Ureter (tissue), 1 donor: ENCODE measurements at regions not wholly inside any gene's neighbourhood (a gene's known extent, or its start where the extent isn't known, plus 50 kb on each side); places are given as distances from the start of the nearest gene placed in this dataset.
"Not testable (repeated sequence)": the region's sequence is repeated elsewhere in the genome, so short reads cannot be mapped to it uniquely, and the experiment has no call there.

Experiments
- DNase-seq: peaks from one replicate; pipeline ENCODE4 v3.0.0-alpha.2; 2020; ENCODE audit warnings: low spot score
- donor health status: DM: yes; HTN: yes; CAD: no.

- no peak for DNase-seq
These were observed 177.3 kb downstream of the RPS24 start for GRCh38 chr10:78210976-78211375.

GRCh38 chr10:78211561-78212051 is 177.9 kb downstream of the RPS24 start:
- peak; percentile 60 for DNase-seq

GRCh38 chr10:78212060-78212785 is 178.6 kb downstream of the RPS24 start:
- DNase-seq, result no peak

- DNase-seq, result no peak
These were observed 179.1 kb downstream of the RPS24 start for GRCh38 chr10:78212786-78213175.

GRCh38 chr10:78214955-78215354 is 181.3 kb downstream of the RPS24 start:
- no peak for DNase-seq

GRCh38 chr10:78215645-78216044 is 182.0 kb downstream of the RPS24 start:
- DNase-seq, result peak; percentile 90

- DNase-seq, result no peak
These were observed 183.7 kb downstream of the RPS24 start for GRCh38 chr10:78217336-78217735.

- DNase-seq, result no peak
These were observed 185.3 kb downstream of the RPS24 start for GRCh38 chr10:78218798-78219490.

GRCh38 chr10:78219568-78219967 is 185.9 kb downstream of the RPS24 start:
- not testable (repeated sequence) for DNase-seq

- DNase-seq, result no peak
These were observed 187.1 kb downstream of the RPS24 start for GRCh38 chr10:78220781-78221180.

- DNase-seq, result no peak
These were observed 188.6 kb downstream of the RPS24 start for GRCh38 chr10:78222096-78222790.

GRCh38 chr10:78223088-78223487 is 189.4 kb downstream of the RPS24 start:
- DNase-seq, result no peak

GRCh38 chr10:78224602-78225001 is 190.9 kb downstream of the RPS24 start:
- no peak for DNase-seq

- no peak for DNase-seq
These were observed 191.9 kb downstream of the RPS24 start for GRCh38 chr10:78225594-78225993.

- DNase-seq, result no peak
These were observed 195.8 kb downstream of the RPS24 start for GRCh38 chr10:78229489-78229888.

- DNase-seq, result no peak
These were observed 196.4 kb downstream of the RPS24 start for GRCh38 chr10:78229950-78230675.

- DNase-seq, result no peak
These were observed 197.7 kb downstream of the RPS24 start for GRCh38 chr10:78231327-78231726.

GRCh38 chr10:78231939-78232338 is 198.3 kb downstream of the RPS24 start:
- DNase-seq, result no peak

- no peak for DNase-seq
These were observed 202.9 kb downstream of the RPS24 start for GRCh38 chr10:78236416-78237015.

GRCh38 chr10:78237951-78238350 is 204.3 kb downstream of the RPS24 start:
- DNase-seq, result not testable (repeated sequence)

- DNase-seq, result no peak
These were observed 213.6 kb downstream of the RPS24 start for GRCh38 chr10:78247266-78247665.

- no peak for DNase-seq
These were observed 214.2 kb downstream of the RPS24 start for GRCh38 chr10:78247821-78248220.
